Suppressor macrophage treated with lipopolysaccharide for 1 hour (primary cell): ENCODE measurements at regions not wholly inside any gene's neighbourhood (a gene's known extent, or its start where the extent isn't known, plus 50 kb on each side); places are given as distances from the start of the nearest gene placed in this dataset.
A peak's percentile ranks its signal among the peaks of the same experiment; 100 is the strongest.

Source experiments
- DNase-seq, 3 donors: peaks; one replicate each; pipeline ENCODE4 v3.0.0-alpha.2; 2020 to 2022

- DNase-seq = peak in 1 of 3 donors; percentile 20
Observed at GRCh38 chr6:91149246-91149955, 562.5 kb upstream of the MAP3K7 start.

DNA sequence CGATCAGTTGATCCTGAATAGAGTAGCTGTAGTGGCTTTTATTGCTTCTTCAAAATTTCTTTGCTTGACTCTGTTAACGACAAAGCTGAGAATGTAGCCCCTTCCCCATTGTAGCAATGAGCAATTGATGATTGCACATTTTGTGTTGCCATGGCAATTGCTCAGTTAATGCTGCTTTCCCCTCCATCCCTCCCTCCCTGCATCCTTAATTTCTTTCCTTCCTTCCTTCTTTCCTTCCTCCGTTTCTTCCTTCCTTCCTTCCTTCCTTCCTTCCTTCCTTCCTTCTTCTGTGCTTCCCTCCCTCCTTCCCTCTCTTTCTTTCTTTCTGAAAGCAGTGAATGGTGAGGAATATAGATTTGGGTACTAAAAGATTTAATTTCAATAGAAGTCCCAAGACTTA lies 557.3 kb upstream of the MAP3K7 start:
- DNase-seq = no peak

DNA sequence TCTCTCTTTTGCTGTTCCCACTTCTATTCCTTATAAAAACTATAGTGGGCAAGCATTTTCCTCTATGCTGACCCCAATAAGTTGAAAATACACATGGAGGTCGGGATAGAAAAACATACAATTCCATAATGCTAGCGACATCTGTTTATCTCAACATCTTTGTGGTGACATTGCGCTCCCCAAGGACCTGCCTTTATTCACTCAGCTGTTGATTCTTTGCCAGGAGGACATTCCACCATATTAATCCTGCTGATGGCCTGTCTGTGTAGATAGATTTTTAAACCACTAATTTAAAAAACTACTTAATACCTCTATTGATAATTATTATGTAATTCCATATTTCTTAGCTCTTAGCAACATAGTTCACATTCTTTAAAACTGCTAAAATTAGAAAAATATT lies 555.3 kb upstream of the MAP3K7 start:
- no peak for DNase-seq

- peak in 1 of 3 donors; percentile 3 for DNase-seq
Observed at GRCh38 chr6:91141346-91141745, 554.5 kb upstream of the MAP3K7 start.

DNA sequence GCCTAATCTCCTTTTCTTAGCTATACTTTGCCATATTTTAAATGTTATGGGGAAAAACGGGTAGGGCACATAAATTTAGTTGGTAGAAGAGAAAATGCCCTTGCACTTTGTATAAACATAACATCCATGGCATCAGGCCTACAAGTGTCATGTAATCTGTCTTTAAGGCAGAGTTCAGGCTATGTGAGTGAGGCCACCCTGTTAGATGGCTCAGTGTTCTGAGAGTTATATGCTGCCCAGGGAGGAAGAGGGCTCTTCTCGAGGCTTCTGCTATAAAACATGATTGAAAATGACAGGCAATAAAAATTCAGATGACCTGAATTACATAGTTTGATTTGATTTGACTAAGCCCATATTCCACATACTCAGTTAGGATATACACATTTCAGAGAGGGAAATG lies 553.6 kb upstream of the MAP3K7 start:
- DNase-seq = no peak

DNA sequence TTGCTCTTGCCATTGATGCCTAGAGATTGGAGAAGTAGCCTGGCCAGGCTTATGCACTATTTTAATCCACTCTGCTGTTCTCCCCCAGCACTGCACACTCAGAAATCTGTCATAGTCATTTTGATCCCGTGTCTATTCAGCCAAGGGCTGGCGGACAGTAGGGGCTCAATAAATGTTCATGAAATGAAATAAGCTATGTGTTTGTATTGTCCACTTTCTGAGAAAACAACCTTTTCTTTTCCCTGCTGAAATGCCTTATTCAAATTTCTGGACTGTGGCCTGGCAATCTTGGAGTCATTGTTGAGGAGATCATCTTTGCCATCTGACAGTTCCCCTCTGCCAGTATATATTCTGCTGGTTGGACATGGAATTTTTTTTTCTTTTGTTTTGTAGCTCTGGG lies 550.4 kb upstream of the MAP3K7 start:
- DNase-seq = no peak

GRCh38 chr6:91135406-91136103 lies 548.7 kb upstream of the MAP3K7 start:
- no peak for DNase-seq

GRCh38 chr6:91132461-91132860 lies 545.6 kb upstream of the MAP3K7 start:
- no peak for DNase-seq

- DNase-seq = no peak
Observed at GRCh38 chr6:91130126-91130525, 543.3 kb upstream of the MAP3K7 start.

GRCh38 chr6:91127752-91128151 lies 540.9 kb upstream of the MAP3K7 start:
- no peak for DNase-seq

- DNase-seq = no peak
Observed at GRCh38 chr6:91126876-91127275, 540.0 kb upstream of the MAP3K7 start.

GRCh38 chr6:91117550-91117949 lies 530.7 kb upstream of the MAP3K7 start:
- no peak for DNase-seq

DNA sequence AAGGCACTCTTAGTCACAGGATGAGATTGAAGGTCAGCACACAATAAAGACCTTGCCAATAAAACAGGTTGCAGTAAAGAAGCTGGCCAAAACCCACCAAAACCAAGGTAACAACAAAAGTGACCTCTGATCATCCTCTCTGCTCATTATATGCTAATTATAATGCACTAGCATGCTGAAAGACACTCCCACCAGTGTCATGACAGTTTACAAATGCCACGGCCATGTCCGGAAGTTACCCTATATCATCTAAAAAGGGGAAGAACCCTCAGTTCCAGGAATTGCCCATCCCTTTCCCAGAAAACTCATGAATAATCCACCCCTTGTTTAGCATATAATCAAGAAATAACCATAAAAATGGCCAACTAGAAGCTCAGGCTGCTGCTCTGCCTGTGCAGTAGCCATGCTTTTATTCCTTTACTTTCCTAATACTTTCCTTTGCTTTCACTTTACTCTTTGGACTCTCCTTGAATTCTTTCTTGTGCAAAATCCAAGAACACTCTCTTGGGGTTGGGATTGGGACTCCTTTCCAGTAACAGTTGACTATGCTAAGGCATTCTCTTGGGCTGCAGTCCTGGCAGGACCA lies 527.3 kb upstream of the MAP3K7 start:
- no peak for DNase-seq

- no peak for DNase-seq
Observed at GRCh38 chr6:91106083-91106482, 519.2 kb upstream of the MAP3K7 start.

DNA sequence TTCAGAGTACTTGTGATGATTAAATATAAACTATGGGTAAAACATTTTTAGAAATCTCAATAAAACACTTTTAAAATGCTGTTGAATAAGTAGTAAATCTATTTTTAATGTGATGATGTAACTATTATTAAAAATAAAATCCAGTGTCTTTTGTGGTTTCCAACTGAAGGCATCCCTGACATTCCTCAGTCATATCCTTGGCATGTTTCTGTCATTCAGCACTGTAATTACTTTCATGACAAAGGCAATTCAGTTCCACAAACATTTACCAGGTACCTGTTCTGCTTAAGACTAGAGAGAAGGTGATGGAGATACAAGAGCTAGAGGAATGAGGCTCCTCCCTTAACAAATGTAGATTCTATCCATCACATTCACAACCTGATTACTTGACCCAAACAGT lies 518.7 kb upstream of the MAP3K7 start:
- no peak for DNase-seq

DNA sequence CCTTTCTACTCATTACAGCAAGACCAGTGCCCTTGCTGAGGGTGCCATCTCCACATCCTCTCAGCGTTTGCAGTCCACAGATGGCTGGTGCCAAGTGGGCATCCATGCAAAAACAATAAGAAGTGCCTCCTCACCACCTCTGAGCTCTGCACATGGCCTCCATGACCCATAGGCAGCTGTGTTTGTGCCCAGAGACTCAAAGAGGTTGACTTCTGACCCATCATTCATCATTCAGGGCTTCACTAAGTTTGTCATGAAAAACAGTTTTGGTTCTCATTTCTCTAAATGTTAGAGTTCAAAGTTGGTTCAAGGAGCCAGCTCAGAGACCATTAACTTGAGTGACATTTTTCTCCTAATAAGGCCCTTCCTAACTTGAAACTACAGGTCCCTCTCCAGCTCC lies 512.6 kb upstream of the MAP3K7 start:
- DNase-seq = no peak

- no peak for DNase-seq
Observed at GRCh38 chr6:91098006-91098405, 511.1 kb upstream of the MAP3K7 start.

DNA sequence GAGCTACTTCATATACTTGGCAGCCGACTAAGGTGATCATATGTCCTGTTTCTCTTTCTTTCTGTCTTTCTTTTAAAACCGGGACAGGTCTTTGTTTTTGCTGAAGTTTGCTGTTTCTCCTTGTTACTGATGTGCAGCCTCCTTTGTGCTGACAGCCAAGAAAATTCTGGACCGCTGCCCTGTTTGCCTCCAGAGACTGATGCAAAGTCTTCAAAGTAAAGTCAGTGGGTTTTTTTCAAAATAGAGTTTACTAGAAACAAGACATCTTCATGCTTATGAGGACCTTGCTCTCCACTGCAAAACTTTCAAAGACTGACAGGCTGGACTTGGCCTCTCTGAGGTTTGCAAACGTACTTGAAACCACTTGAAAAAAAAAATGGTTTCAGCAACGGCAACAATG lies 510.5 kb upstream of the MAP3K7 start:
- DNase-seq = no peak

DNA sequence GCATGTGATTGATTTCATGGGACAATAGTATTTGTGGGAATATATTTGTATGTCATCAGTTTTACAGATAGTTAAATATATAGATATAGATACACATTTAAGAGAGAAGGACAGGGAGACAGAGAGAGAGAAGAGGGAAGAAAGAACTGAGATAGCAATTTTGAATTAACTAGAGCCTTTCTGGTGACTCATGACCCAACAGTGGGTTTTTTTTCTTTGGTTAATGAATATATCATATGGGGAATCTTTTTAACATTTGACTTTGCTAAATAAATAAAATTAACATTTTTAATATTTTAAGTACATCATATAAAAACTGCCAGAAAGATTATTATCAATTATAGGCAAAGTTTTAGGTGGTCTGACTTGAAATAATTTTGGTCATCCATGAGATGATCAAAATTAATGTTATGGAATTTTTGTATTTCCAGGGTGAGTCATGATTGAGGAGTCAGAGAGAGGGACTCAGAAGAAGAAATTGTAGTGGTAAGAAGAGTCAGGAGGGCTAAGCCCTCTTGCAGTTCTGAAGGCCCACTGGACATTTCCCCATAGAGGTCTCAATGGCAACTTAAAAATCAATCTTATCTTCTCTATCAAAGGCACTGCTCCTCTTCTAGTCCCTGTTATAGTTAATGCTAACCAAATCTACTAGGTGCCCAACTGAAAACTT lies 508.1 kb upstream of the MAP3K7 start:
- no peak for DNase-seq

DNA sequence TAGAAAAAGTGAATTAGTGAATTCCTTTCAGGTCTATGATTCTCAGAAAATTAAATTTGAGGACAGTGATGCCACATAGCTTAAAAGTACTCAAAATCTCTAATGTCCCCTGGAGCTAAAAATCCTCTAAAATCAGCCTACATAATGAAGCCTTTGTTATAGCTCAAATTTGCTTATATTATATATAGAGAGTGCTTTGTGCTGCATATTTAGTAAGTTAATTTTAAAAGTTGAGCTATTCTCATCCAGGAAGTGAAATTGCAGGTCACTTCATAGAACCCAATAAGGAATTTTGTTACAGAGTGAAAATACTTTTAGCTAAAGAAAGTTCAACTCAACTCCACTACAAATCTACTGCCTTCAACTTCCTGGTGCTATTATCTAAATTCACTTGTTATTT lies 507.5 kb upstream of the MAP3K7 start:
- DNase-seq = no peak

- DNase-seq = no peak
Observed at GRCh38 chr6:91088976-91089375, 502.1 kb upstream of the MAP3K7 start.

- no peak for DNase-seq
Observed at GRCh38 chr6:91088515-91088914, 501.6 kb upstream of the MAP3K7 start.

- DNase-seq = no peak
Observed at GRCh38 chr6:91087908-91088307, 501.0 kb upstream of the MAP3K7 start.

GRCh38 chr6:91083211-91083610 lies 496.3 kb upstream of the MAP3K7 start:
- no peak for DNase-seq
